GM12878 (cell line): ENCODE measurements at regions not wholly inside any gene's neighbourhood (a gene's known extent, or its start where the extent isn't known, plus 50 kb on each side); places are given as distances from the start of the nearest gene placed in this dataset.

ENCODE experiments used
- ATAC-seq: fragments of 200-7000 bp; cut with Tn5 transposase; 3 replicates; pipeline ENCODE4 v1.9.1; 2020; ENCODE audit warnings: mild to moderate bottlenecking, moderate library complexity
- BruUV-seq: library from RNA; stranded (reverse); fragments of 400-500 nt; replicated peaks from 2 replicates; lab custom pipeline; 2021; lab: Mats Ljungman, UMichigan
- CTCF ChIA-PET: fragments of 300-600 bp; sonication (Branson Sonifier 250); formaldehyde crosslinking; extraction: SDS; loops from one replicate; lab custom pipeline; 2021; ENCODE audit warnings: inconsistent platforms; lab: Yijun Ruan, JAX
- POLR2A ChIA-PET: fragments of 350-600 bp; formaldehyde crosslinking; extraction: SDS; loops from one replicate; lab custom pipeline; 2021; ENCODE audit warnings: inconsistent platforms; lab: Charles Lee
- RAD21 ChIA-PET: fragments of 300-600 bp; sonication (Branson Sonifier 250); formaldehyde crosslinking; loops from one replicate; lab custom pipeline; 2023; ENCODE audit warnings: antibody characterized with exemption; ENCODE audit not compliant: unreplicated experiment; lab: Charles Lee
- SMC1A ChIA-PET: fragments of 300-600 bp; sonication (Branson Sonifier 250); formaldehyde crosslinking; loops from one replicate; lab custom pipeline; 2023; ENCODE audit not compliant: unreplicated experiment, uncharacterized antibody; lab: Charles Lee
- DNase-seq: peaks from one replicate; pipeline ENCODE4 v3.0.0-alpha.2; 2011; ENCODE audit warnings: low read depth, low spot score
- FAIRE-seq: peaks from 3 replicates; lab custom pipeline; 2011; peaks lifted over from hg19 to GRCh38; lab: Jason Lieb, UNC
- H2AFZ ChIP-seq: 2 replicates; pipeline ENCODE4 v1.6.0; 2011; ENCODE audit warnings: low read depth, low read length, control low read depth; ENCODE audit not compliant: control insufficient read depth
- H3K27ac ChIP-seq: 2 replicates; pipeline ENCODE4 v1.5.1; 2011; ENCODE audit warnings: control low read depth; ENCODE audit not compliant: control insufficient read depth, insufficient read depth
- H3K27me3 ChIP-seq, 2 experiments: replicated peaks in 1 of 2; 2 replicates each; pipeline versions ENCODE4 v1.6.0 to v1.6.1; 2011; ENCODE audit warnings: low read length in 1 of 2; ENCODE audit not compliant: control insufficient read depth in 2 of 2, insufficient read depth in 2 of 2
- H3K36me3 ChIP-seq, 2 experiments: 2 replicates each; pipeline ENCODE4 v1.5.1; 2011; ENCODE audit warnings: low read length in 1 of 2; ENCODE audit not compliant: control insufficient read depth in 2 of 2, insufficient read depth in 2 of 2
- H3K4me1 ChIP-seq: 2 replicates; pipeline ENCODE4 v1.6.1; 2011; ENCODE audit warnings: mild to moderate bottlenecking, low read length, moderate library complexity, mixed read lengths; ENCODE audit not compliant: control insufficient read depth, insufficient read depth
- H3K4me2 ChIP-seq: 2 replicates; pipeline ENCODE4 v1.6.0; 2011; ENCODE audit warnings: control low read depth; ENCODE audit not compliant: control insufficient read depth, insufficient read depth
- H3K4me3 ChIP-seq: fragments of 200-600 bp; sonication (generic); 2 replicates; pipeline ENCODE4 v1.5.1; 2016
- H3K79me2 ChIP-seq: 2 replicates; pipeline ENCODE4 v1.6.0; 2011; ENCODE audit warnings: low read length; ENCODE audit not compliant: control insufficient read depth, insufficient read depth
- H3K9ac ChIP-seq: 2 replicates; pipeline ENCODE4 v1.8.0; 2011; ENCODE audit warnings: low read length, control low read depth, mixed read lengths; ENCODE audit not compliant: control insufficient read depth, insufficient read depth
- H3K9me3 ChIP-seq: replicated peaks from 3 replicates; pipeline ENCODE4 v1.5.1; 2011; ENCODE audit warnings: mild to moderate bottlenecking, low read length; ENCODE audit not compliant: control insufficient read depth, insufficient read depth
- H4K20me1 ChIP-seq: 2 replicates; pipeline ENCODE4 v1.6.0; 2011; ENCODE audit not compliant: control insufficient read depth, insufficient read depth
- BCLAF1 ChIP-seq: fragments of 450-650 bp; IDR thresholded peaks from 2 replicates; pipeline ENCODE4 v1.6.1; 2017; ENCODE audit warnings: antibody characterized with exemption, mild to moderate bottlenecking, moderate library complexity
- BMI1 ChIP-seq: fragments of 450-650 bp; IDR thresholded peaks from 2 replicates; pipeline ENCODE4 v1.6.1; 2016; ENCODE audit warnings: mild to moderate bottlenecking, moderate library complexity, borderline replicate concordance
- E2F4 ChIP-seq: IDR thresholded peaks from 2 replicates; pipeline ENCODE4 v1.6.1; 2012; ENCODE audit warnings: low read depth, low read length, improper control_type of control experiment
- FOXM1 ChIP-seq: IDR thresholded peaks from 2 replicates; pipeline ENCODE4 v1.6.1; 2012; ENCODE audit warnings: low read depth, mild to moderate bottlenecking, inconsistent platforms, low read length, moderate library complexity
- IRF5 ChIP-seq: fragments of 450-650 bp; IDR thresholded peaks from 2 replicates; pipeline ENCODE4 v1.6.1; 2017; ENCODE audit warnings: borderline replicate concordance
- KAT2A ChIP-seq: conservative IDR thresholded peaks from 2 replicates; pipeline ENCODE4 v1.6.1; 2011; ENCODE audit warnings: low read depth, low read length; ENCODE audit not compliant: control insufficient read depth
- MEF2B ChIP-seq: fragments of 450-650 bp; IDR thresholded peaks from 2 replicates; pipeline ENCODE4 v1.6.1; 2018; ENCODE audit warnings: mild to moderate bottlenecking, moderate library complexity; ENCODE audit not compliant: partially characterized antibody, poor library complexity, severe bottlenecking
- NFXL1 ChIP-seq: fragments of 450-650 bp; IDR thresholded peaks from 2 replicates; pipeline ENCODE4 v1.6.1; 2017; ENCODE audit warnings: antibody characterized with exemption, mild to moderate bottlenecking, borderline replicate concordance
- NR2C2 ChIP-seq: IDR thresholded peaks from 2 replicates; pipeline ENCODE4 v1.6.1; 2011; ENCODE audit warnings: borderline replicate concordance, low read depth; ENCODE audit not compliant: control insufficient read depth, insufficient read length
- NRF1 ChIP-seq: conservative IDR thresholded peaks from 2 replicates; pipeline ENCODE4 v1.6.1; 2011; ENCODE audit warnings: mild to moderate bottlenecking, low read depth, low read length, improper control_type of control experiment
- PBX3 ChIP-seq: IDR thresholded peaks from 2 replicates; pipeline ENCODE4 v1.6.1; 2011; ENCODE audit warnings: mild to moderate bottlenecking, low read depth, low read length, moderate library complexity; ENCODE audit not compliant: insufficient replicate concordance
- ZBTB40 ChIP-seq: fragments of 450-650 bp; IDR thresholded peaks from 2 replicates; pipeline ENCODE4 v1.6.1; 2016; ENCODE audit warnings: mild to moderate bottlenecking, moderate library complexity, borderline replicate concordance
- ZNF622 ChIP-seq: fragments of 450-650 bp; IDR thresholded peaks from 2 replicates; pipeline ENCODE4 v1.6.1; 2017; ENCODE audit warnings: mild to moderate bottlenecking, inconsistent platforms
- WGBS: methylation state at CpG from one replicate; pipeline ENCODE4 v1.1.6; 2016; ENCODE audit warnings: low lambda C conversion rate; ENCODE audit not compliant: insufficient replicate concordance, insufficient coverage; ENCODE audit errors: missing lambda C conversion rate; 5-methylcytosine and 5-hydroxymethylcytosine counted together
- in situ Hi-C: fragments of 300-500 bp; cut with MboI; formaldehyde crosslinking; loops from 9 replicates; pipeline ENCODE4 v1.14.3; 2018; ENCODE audit warnings: mixed read lengths
- intact Hi-C: fragments of 100-400 bp; cut with micrococcal nuclease; formaldehyde crosslinking; loops from one replicate; pipeline ENCODE4 v1.14.2; 2022; ENCODE audit not compliant: unreplicated experiment

GRCh38 chr4:138957302-138957701, 58.3 kb upstream of the NOCT start:
- 64% methylated on average over 7 of the region's 7 CpGs for WGBS
- Histone ChIP-seq H3K4me3 (no peak overlapping the region), H3K36me3 (no peaks in the 10 kb centered on the region), H3K4me1 (no peaks in the 10 kb centered on the region), H3K79me2 (no peaks in the 10 kb centered on the region), H3K4me2 (no peak overlapping the region), H3K27me3 (no peaks in the 10 kb centered on the region; a peak in 1 of 4 replicates), H2AFZ (no peak overlapping the region), H3K9ac (no peak overlapping the region), H3K9me3 (no peaks in the 10 kb centered on the region), H4K20me1 (no peaks in the 10 kb centered on the region), H3K27ac (no peak overlapping the region)
- RAD21 ChIA-PET: no interaction called here
- ATAC-seq (no peak), DNase-seq (no peak), FAIRE-seq (no peak)
- CTCF ChIA-PET: interaction anchor here (0.8 to 1.1 kb wide), 2 partner anchors 38 to 86 kb away, joined by 3 read pairs; no protein-coding TSS in a partner anchor
- POLR2A ChIA-PET: no interaction called here
- SMC1A ChIA-PET: no interaction called here
- in situ Hi-C loops (no loop called here), intact Hi-C loops (no loop called here)
- BruUV-seq: no TSS peak
- TF ChIP-seq PBX3 (no peak), BMI1 (no peak), NR2C2 (no peak), MEF2B (no peak), BCLAF1 (no peak), IRF5 (no peak), ZNF622 (no peak), FOXM1 (no peak), NRF1 (no peak), E2F4 (no peak), ZBTB40 (no peak), NFXL1 (no peak), KAT2A (no peak)
